Body of pancreas (tissue), 4 donors: ENCODE measurements at regions not wholly inside any gene's neighbourhood (a gene's known extent, or its start where the extent isn't known, plus 50 kb on each side); places are given as distances from the start of the nearest gene placed in this dataset.

ENCODE experiments used
- CTCF ChIP-seq, 7 experiments: fragments of 450-650 bp in 4 of 7; fragments of 200-600 bp in 3 of 7; sonication (generic) in 3 of 7; IDR thresholded peaks; one replicate each; pipeline ENCODE4 v1.5.1; 2016 to 2019; ENCODE audit warnings: antibody characterized with exemption in 7 of 7
- POLR2A ChIP-seq, 3 donors: fragments of 450-650 bp; IDR thresholded peaks; one replicate each; pipeline ENCODE4 v1.6.1; 2016; ENCODE audit warnings: antibody characterized with exemption in 3 of 3, mild to moderate bottlenecking in 2 of 3

- TF ChIP-seq CTCF (IDR thresholded peaks at IDR 0.05) (no peak), POLR2A (IDR thresholded peaks at IDR 0.05) (no peak)
These were observed 732.4 kb downstream of the RNF144A start for GRCh38 chr2:7649461-7650228.
